Keratinocyte (primary cell): ENCODE measurements at regions not wholly inside any gene's neighbourhood (a gene's known extent, or its start where the extent isn't known, plus 50 kb on each side); places are given as distances from the start of the nearest gene placed in this dataset.
"Not testable (repeated sequence)": the region's sequence is repeated elsewhere in the genome, so short reads cannot be mapped to it uniquely, and the experiment has no call there.

Source experiments
- CTCF ChIP-seq, 3 experiments: IDR thresholded peaks in 1 of 3; conservative IDR thresholded peaks in 1 of 3; optimal IDR thresholded peaks in 1 of 3; 2 replicates in 2 of 3; 3 replicates in 1 of 3; pipeline versions ENCODE3 to v1.5.1; 2011; ENCODE audit warnings: low read length in 3 of 3, mild to moderate bottlenecking in 3 of 3, moderate library complexity in 2 of 3, control low read depth in 1 of 3, inconsistent platforms in 1 of 3; ENCODE audit not compliant: insufficient read depth in 2 of 3; ENCODE audit errors: extremely low read depth in 1 of 3
- EZH2 ChIP-seq: IDR thresholded peaks from one replicate; pipeline ENCODE4 v1.6.1; 2012; ENCODE audit warnings: inconsistent platforms, mild to moderate bottlenecking, low read length, moderate library complexity

GRCh38 chr15:24228922-24229321 lies 446.7 kb upstream of the NPAP1 start:
- not testable (repeated sequence) for TF ChIP-seq CTCF (optimal IDR thresholded peaks at IDR 0.05 in 1 of 3, IDR thresholded peaks at IDR 0.05 in 1 of 3, conservative IDR thresholded peaks at IDR 0.05 in 1 of 3; ENCODE audit: extremely low read depth in 1 of 3, insufficient read depth in 2 of 3, low read length in 3 of 3); EZH2
